K562 (cell line): ENCODE measurements at regions not wholly inside any gene's neighbourhood (a gene's known extent, or its start where the extent isn't known, plus 50 kb on each side); places are given as distances from the start of the nearest gene placed in this dataset.

Source experiments
- BMI1 ChIP-seq: fragments of 150-350 bp; IDR thresholded peaks from 2 replicates; pipeline ENCODE4 v1.6.1; 2014; ENCODE audit warnings: low read length
- MLX ChIP-seq, 2 experiments: fragments of 450-650 bp in 1 of 2; sonication (generic) in 1 of 2; formaldehyde crosslinking; conservative IDR thresholded peaks; 2 replicates each; pipeline versions ENCODE4 v1.4.0 to v1.8.1; 2020 to 2022; ENCODE audit warnings: mild to moderate bottlenecking in 1 of 2, missing genetic modification reagents in 1 of 2
- MTA3 ChIP-seq: fragments of 450-650 bp; formaldehyde crosslinking; IDR thresholded peaks from 2 replicates; pipeline ENCODE4 v1.6.1; 2017; ENCODE audit warnings: mild to moderate bottlenecking, borderline replicate concordance
- TGIF2 ChIP-seq: sonication (generic); formaldehyde crosslinking; IDR thresholded peaks from 2 replicates; pipeline ENCODE4 v1.8.1; 2022; ENCODE audit warnings: mild to moderate bottlenecking, missing genetic modification reagents, moderate library complexity
- ZBTB1 ChIP-seq: sonication (generic); formaldehyde crosslinking; IDR thresholded peaks from 2 replicates; pipeline ENCODE4 v1.8.1; 2023; ENCODE audit warnings: missing genetic modification reagents, low read depth, mild to moderate bottlenecking, borderline replicate concordance
- ZNF197 ChIP-seq: fragments of 200-800 bp; sonication (Bioruptor generic); IDR thresholded peaks from 2 replicates; pipeline ENCODE4 v1.6.1; 2016; ENCODE audit warnings: low read depth, missing genetic modification characterization, missing compliant biosample characterization

GRCh38 chr14:106875503-106875902 is 1349.1 kb downstream of the TMEM121 start:
- no peak for TF ChIP-seq BMI1
- TF ChIP-seq ZBTB1 = no peak
- no peak for TF ChIP-seq ZNF197
- TF ChIP-seq MTA3 = no peak
- no peak for TF ChIP-seq TGIF2 (CRISPR knock-in tag)
- no peak for TF ChIP-seq MLX (CRISPR knock-in tag; conservative IDR thresholded peaks at IDR 0.05)
